WI38 (cell line): ENCODE measurements at regions not wholly inside any gene's neighbourhood (a gene's known extent, or its start where the extent isn't known, plus 50 kb on each side); places are given as distances from the start of the nearest gene placed in this dataset.

Experiments
- H3K4me3 ChIP-seq: 2 replicates; pipeline ENCODE4 v1.5.1; 2011; ENCODE audit warnings: low read depth, mild to moderate bottlenecking, control low read depth, low read length
- TF ChIP-seq, protein P1 (sequence below): IDR thresholded peaks from 2 replicates; pipeline ENCODE4 v1.5.1; 2012; ENCODE audit warnings: low read depth, mild to moderate bottlenecking, control low read depth, low read length

GRCh38 chr13:88958821-88959220 lies 1287.7 kb downstream of the SLITRK5 start:
- H3K4me3 ChIP-seq = no peak overlapping the region

GRCh38 chr13:88976466-88976865 lies 1305.3 kb downstream of the SLITRK5 start:
- H3K4me3 ChIP-seq = no peak overlapping the region
- TF ChIP-seq, protein P1, sequence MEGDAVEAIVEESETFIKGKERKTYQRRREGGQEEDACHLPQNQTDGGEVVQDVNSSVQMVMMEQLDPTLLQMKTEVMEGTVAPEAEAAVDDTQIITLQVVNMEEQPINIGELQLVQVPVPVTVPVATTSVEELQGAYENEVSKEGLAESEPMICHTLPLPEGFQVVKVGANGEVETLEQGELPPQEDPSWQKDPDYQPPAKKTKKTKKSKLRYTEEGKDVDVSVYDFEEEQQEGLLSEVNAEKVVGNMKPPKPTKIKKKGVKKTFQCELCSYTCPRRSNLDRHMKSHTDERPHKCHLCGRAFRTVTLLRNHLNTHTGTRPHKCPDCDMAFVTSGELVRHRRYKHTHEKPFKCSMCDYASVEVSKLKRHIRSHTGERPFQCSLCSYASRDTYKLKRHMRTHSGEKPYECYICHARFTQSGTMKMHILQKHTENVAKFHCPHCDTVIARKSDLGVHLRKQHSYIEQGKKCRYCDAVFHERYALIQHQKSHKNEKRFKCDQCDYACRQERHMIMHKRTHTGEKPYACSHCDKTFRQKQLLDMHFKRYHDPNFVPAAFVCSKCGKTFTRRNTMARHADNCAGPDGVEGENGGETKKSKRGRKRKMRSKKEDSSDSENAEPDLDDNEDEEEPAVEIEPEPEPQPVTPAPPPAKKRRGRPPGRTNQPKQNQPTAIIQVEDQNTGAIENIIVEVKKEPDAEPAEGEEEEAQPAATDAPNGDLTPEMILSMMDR = no peak

More at GRCh38 chr13:88958821-88959220, 1287.7 kb downstream of the SLITRK5 start:
- TF ChIP-seq, protein P1 = no peak

DNA sequence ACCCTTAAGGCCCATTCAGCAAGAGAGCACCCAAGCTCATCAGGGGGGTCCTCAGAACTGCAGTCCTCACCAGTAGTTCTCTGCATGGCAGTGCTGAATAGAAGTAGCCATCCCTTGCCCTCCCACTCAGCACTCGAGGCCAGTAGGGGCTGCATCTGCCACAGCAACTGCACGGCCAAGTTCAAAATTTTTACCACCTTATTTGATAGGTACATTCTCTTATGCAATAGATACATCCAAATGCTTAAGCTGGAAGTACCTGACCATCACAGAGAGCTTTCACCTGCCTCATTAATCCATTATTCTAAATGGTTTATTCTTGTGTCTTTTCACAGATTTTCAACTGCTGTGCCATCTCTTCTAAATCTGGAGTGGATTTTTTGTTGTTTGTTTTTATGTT lies 1307.4 kb downstream of the SLITRK5 start:
- no peak overlapping the region for H3K4me3 ChIP-seq
- TF ChIP-seq, protein P1 = no peak

- no peak overlapping the region for H3K4me3 ChIP-seq
- TF ChIP-seq, protein P1 = no peak
Observed at GRCh38 chr13:88979465-88980175, 1308.4 kb downstream of the SLITRK5 start.

GRCh38 chr13:89003656-89004055 lies 1332.5 kb downstream of the SLITRK5 start:
- H3K4me3 ChIP-seq = no peak overlapping the region
- TF ChIP-seq, protein P1 = no peak

DNA sequence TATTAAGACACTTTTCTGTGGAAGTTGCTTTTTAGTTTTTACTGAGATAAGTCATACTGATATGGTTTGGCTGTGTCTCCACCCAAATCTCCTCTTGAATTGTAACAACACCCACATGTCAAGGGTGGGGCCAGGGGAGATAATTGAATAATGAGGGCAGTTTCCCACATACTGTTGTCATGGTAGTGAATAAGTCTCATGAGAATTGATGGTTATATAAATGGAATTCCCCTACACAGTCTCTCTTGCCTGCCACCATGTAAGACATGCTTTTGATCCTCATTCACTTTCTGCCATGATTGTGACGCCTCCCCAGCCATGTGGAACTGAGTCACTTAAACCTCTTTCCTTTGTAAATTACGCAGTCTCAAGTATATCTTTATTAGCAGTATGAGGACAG lies 1340.4 kb downstream of the SLITRK5 start:
- TF ChIP-seq, protein P1 = no peak

GRCh38 chr13:89027694-89028306 lies 1356.6 kb downstream of the SLITRK5 start:
- no peak overlapping the region for H3K4me3 ChIP-seq
- TF ChIP-seq, protein P1 = no peak

More for the DNA sequence above, 1340.4 kb downstream of the SLITRK5 start:
- no peak overlapping the region for H3K4me3 ChIP-seq
